ENCODE measurements at regions not wholly inside any gene's neighbourhood (a gene's known extent, or its start where the extent isn't known, plus 50 kb on each side); places are given as distances from the start of the nearest gene placed in this dataset.

- no peak for TF ChIP-seq PATZ1 (CRISPR knock-in tag; IDR thresholded peaks at IDR 0.05; ENCODE audit: borderline replicate concordance)
- no peak for TF ChIP-seq ZC3H10 (CRISPR knock-in tag; IDR thresholded peaks at IDR 0.05)
- no peak for TF ChIP-seq SNAI2 (CRISPR knock-in tag; IDR thresholded peaks at IDR 0.05)
- no peak for TF ChIP-seq TCF4 (CRISPR knock-in tag; IDR thresholded peaks at IDR 0.05; ENCODE audit: borderline replicate concordance)
- no peak for TF ChIP-seq CSRNP3 (CRISPR knock-in tag; IDR thresholded peaks at IDR 0.05)
Observed at GRCh38 chr4:8703401-8703696, 110.8 kb downstream of the CPZ start.
